Coronary artery (tissue), 2 donors: ENCODE measurements at regions not wholly inside any gene's neighbourhood (a gene's known extent, or its start where the extent isn't known, plus 50 kb on each side); places are given as distances from the start of the nearest gene placed in this dataset.

ENCODE experiments used
- DNase-seq: peaks from one replicate; pipeline ENCODE4 v3.0.0-alpha.2; 2017; ENCODE audit warnings: low spot score
- H3K27ac ChIP-seq, 2 donors: fragments of 200-600 bp; sonication (generic); one replicate each; pipeline ENCODE4 v1.5.1; 2016 to 2019
- H3K4me3 ChIP-seq: fragments of 200-600 bp; sonication (generic); 2 replicates; pipeline ENCODE4 v1.5.1; 2016; ENCODE audit warnings: mild to moderate bottlenecking, moderate library complexity
- CTCF ChIP-seq: fragments of 200-600 bp; sonication (generic); IDR thresholded peaks from one replicate; pipeline ENCODE4 v1.5.1; 2019; ENCODE audit warnings: antibody characterized with exemption

DNA sequence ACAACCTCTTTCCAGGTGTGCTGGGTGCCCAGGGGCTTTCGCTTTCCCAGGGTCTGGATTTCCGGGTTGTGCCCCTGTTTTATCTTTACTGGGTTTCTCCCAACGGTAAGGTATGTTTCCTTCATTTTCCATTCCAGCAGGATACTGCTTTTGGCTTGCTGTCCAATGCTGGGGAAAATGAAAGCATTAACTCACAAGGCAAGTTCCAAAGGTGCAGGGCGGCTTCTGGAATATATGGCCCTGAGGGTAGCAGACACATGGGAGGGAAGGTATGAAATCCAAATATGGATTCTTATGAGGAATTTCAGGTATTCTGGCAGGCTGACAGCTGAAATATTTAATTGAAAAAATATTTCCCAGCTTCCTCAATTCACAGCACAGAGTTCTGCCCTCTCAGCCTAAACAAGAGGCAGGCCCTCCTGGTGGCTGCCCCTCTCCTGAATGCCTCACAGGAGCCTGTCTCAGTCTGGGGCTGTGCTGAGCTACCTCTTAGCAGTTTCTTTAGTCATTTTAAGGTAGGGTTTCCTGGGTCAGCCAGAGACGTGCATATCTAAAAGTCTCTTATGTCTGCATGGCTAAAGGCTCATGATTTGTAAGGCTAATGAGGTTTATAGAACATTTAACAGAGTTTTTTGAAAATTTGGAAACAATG is 318.6 kb upstream of the B3GAT1 start:
- TF ChIP-seq CTCF, result no peak
- H3K27ac ChIP-seq, result no peak overlapping the region
- H3K4me3 ChIP-seq, result no peak overlapping the region
- DNase-seq, result no peak

DNA sequence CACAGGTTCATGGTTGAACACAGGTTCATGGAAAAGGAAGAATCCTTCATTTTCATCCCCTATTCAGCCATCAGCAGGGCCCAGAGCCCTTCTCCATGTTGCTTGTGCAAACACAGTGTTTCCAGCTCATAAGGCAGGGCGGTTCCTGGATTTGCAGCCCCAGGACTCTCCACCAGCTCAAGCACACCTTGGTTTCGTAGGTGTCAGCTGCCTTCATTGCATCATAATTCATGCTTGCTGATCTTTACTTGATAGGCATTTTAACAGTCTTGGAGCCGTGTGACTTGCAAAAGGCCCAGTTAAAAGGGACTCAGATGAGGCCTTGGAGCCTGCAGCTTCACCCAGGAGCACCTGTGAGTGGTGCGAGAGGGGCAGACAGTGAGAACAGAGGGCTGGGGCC is 318.1 kb upstream of the B3GAT1 start:
- no peak for DNase-seq
- no peak for TF ChIP-seq CTCF
- no peak overlapping the region for H3K27ac ChIP-seq

GRCh38 chr11:134728186-134728585 is 316.1 kb upstream of the B3GAT1 start:
- Histone ChIP-seq H3K4me3 (no peak overlapping the region), H3K27ac (no peak overlapping the region)
- TF ChIP-seq CTCF, result no peak
- no peak for DNase-seq

More for the DNA sequence above, 318.1 kb upstream of the B3GAT1 start:
- H3K4me3 ChIP-seq, result no peak overlapping the region

- Histone ChIP-seq H3K27ac (no peak overlapping the region), H3K4me3 (no peak overlapping the region)
- DNase-seq, result no peak
- no peak for TF ChIP-seq CTCF
These were observed 315.6 kb upstream of the B3GAT1 start for GRCh38 chr11:134727636-134728035.

DNA sequence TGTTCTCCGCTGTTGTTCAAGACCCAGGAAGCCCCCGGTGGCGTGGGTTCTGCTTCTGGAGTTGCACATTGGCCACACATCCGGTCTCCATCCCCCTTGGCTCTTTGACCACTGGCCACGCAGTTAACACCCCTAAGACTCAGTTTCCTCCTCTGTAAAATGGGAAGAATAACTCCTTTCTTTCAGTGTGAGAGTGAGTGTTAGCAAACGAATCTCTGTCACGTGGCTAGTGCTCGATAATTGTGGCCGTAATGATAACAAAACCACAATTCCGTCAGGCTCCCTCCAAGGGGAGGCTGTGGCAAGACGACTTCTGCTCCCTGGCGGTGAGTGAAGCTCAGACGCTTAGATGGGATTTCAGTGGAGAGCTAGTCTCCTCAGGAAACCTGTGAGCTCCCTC is 315.2 kb upstream of the B3GAT1 start:
- H3K27ac ChIP-seq, result no peak overlapping the region
- no peak for DNase-seq

DNA sequence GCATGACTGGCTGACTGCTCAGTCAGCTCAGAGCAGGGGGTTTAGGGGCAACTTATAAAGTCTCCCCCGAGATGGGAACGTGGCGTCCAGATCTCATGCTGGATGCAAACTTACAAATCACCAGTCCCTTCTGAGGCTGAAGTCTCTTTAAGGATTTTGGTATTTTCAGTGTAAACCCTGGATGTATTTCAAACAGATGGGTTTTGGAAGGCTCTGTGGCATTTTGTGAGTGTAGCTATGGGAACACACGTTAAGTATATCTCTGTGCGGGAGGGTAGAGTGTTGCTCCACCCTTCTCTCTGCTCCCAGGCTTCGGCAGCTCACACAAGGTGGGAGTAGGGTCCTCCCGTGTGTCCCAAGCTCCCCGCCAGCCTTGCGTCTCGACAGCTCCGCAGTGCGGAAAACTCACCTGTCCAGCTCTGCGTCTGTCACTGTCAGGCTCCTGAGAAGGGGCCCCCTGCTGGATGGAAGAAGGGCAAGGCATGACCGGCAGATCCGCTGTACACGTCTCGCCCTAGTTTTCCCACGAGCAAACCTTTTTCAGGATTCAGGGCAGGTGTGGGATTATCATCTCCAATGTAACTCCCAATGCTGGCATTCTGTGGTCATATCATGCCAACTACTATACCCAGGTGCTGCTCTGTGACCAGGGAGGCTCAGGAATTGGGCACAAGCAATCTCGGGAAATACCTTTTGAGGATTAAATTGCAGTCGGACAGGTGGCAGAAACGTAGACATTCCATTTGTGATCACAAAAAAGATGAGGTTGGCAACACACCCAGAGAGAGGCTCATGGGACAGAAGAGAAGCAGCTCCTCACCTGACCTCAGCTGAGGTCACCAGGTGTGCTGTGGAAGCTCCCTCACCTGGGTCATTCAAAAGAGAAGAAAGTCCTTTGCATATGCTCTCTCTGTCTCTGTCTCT is 313.9 kb upstream of the B3GAT1 start:
- Histone ChIP-seq H3K4me3 (no peak overlapping the region), H3K27ac (no peak overlapping the region)
- TF ChIP-seq CTCF, result no peak
- DNase-seq, result no peak

More for the DNA sequence above, 315.2 kb upstream of the B3GAT1 start:
- no peak overlapping the region for H3K4me3 ChIP-seq
- TF ChIP-seq CTCF, result no peak

DNA sequence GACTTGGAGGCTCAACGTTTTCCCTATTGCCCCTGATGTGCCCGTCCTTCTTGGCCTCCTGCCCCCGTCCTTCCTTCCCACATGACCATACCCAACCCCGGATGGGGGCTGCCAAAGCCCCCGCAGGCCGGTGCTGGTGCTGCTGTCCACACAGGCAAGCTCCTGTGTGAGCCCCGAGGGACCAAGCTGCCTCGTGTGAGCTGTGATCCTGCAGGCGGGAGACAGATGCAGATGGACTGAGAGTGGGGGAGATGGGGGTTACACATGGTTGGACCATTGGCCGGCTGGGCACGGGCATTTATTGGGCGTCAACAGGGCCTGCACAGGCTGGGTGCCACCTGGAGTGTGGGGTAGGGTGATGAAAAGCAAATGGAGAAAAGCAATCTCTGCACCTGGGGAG is 313.2 kb upstream of the B3GAT1 start:
- Histone ChIP-seq H3K4me3 (no peak overlapping the region), H3K27ac (no peak overlapping the region)
- no peak for DNase-seq
- no peak for TF ChIP-seq CTCF
